ENCODE measurements at regions not wholly inside any gene's neighbourhood (a gene's known extent, or its start where the extent isn't known, plus 50 kb on each side); places are given as distances from the start of the nearest gene placed in this dataset.

GRCh38 chr9:135035781-135036760 lies 51.4 kb upstream of the OLFM1 start:
- TF ChIP-seq CTCF (IDR thresholded peaks at IDR 0.05) (no peak), POLR2A (IDR thresholded peaks at IDR 0.05) (no peak)
